ENCODE measurements at regions not wholly inside any gene's neighbourhood (a gene's known extent, or its start where the extent isn't known, plus 50 kb on each side); places are given as distances from the start of the nearest gene placed in this dataset.

- Histone ChIP-seq H3F3A (ENCODE audit: low read length, unreplicated experiment) (no peaks in the 10 kb centered on the region), H3K4me2 (ENCODE audit: low read length) (no peak overlapping the region), H4K20me1 (ENCODE audit: low read length) (no peaks in the 10 kb centered on the region), H3K4me1 (ENCODE audit: insufficient read depth, low read length) (no peaks in the 10 kb centered on the region), H3K9me3 (ENCODE audit: low read length) (no peaks in the 10 kb centered on the region), H3K4me3 (ENCODE audit: low read length) (no peak overlapping the region), H3K27me3 (ENCODE audit: low read length) (no peaks in the 10 kb centered on the region), H3K9ac (ENCODE audit: low read length) (no peak overlapping the region), H3K79me2 (ENCODE audit: low read length) (no peaks in the 10 kb centered on the region), H2AFZ (ENCODE audit: low read length) (no peak overlapping the region), H3K27ac (ENCODE audit: low read length) (no peak overlapping the region), H3K36me3 (ENCODE audit: low read depth, low read length) (no peaks in the 10 kb centered on the region), H3K9me2 (replicated peaks; ENCODE audit: low read length) (no peaks in the 10 kb centered on the region)
- BruUV-seq (replicated peaks): no TSS peak
- intact Hi-C loops (cut with micrococcal nuclease): no loop called here
- DNase-seq (no peak), ATAC-seq (no peak)
- ChIA-PET POLR2A (ENCODE audit: unreplicated experiment) (no interaction called here), CTCF (no interaction called here)
- TF ChIP-seq CTCF (conservative IDR thresholded peaks at IDR 0.05; ENCODE audit: low read depth, low read length) (no peak), EZH2 (IDR thresholded peaks at IDR 0.05; ENCODE audit: low read length, unreplicated experiment) (no peak), EZH2phosphoT487 (IDR thresholded peaks at IDR 0.05; ENCODE audit: borderline replicate concordance, low read length) (no peak)
These were observed 172.3 kb upstream of the IRX6 start for GRCh38 chr16:55151561-55152305.

- H3K36me3 ChIP-seq (ENCODE audit: low read depth, low read length): no peaks in the 10 kb centered on the region
- H3K27ac ChIP-seq (ENCODE audit: low read length): no peak overlapping the region
- no peaks in the 10 kb centered on the region for H4K20me1 ChIP-seq (ENCODE audit: low read length)
- H3K79me2 ChIP-seq (ENCODE audit: low read length): no peaks in the 10 kb centered on the region
- POLR2A ChIA-PET (ENCODE audit: unreplicated experiment): no interaction called here
- no peak for DNase-seq
- H2AFZ ChIP-seq (ENCODE audit: low read length): no peak overlapping the region
- H3K9ac ChIP-seq (ENCODE audit: low read length): no peak overlapping the region
- no peaks in the 10 kb centered on the region for H3K4me1 ChIP-seq (ENCODE audit: insufficient read depth, low read length)
- H3K9me2 ChIP-seq (replicated peaks; ENCODE audit: low read length): no peaks in the 10 kb centered on the region
- intact Hi-C loops (cut with micrococcal nuclease): no loop called here
- no peaks in the 10 kb centered on the region for H3F3A ChIP-seq (ENCODE audit: low read length, unreplicated experiment)
- no peak for ATAC-seq
- no TSS peak for BruUV-seq (replicated peaks)
- no peak overlapping the region for H3K4me3 ChIP-seq (ENCODE audit: low read length)
- no peak for TF ChIP-seq CTCF (conservative IDR thresholded peaks at IDR 0.05; ENCODE audit: low read depth, low read length)
- TF ChIP-seq EZH2 (IDR thresholded peaks at IDR 0.05; ENCODE audit: low read length, unreplicated experiment): no peak
- TF ChIP-seq EZH2phosphoT487 (IDR thresholded peaks at IDR 0.05; ENCODE audit: borderline replicate concordance, low read length): no peak
- no peaks in the 10 kb centered on the region for H3K27me3 ChIP-seq (ENCODE audit: low read length)
- no peaks in the 10 kb centered on the region for H3K9me3 ChIP-seq (ENCODE audit: low read length)
- CTCF ChIA-PET: no interaction called here
- no peak overlapping the region for H3K4me2 ChIP-seq (ENCODE audit: low read length)
These were observed 171.1 kb upstream of the IRX6 start for GRCh38 chr16:55152875-55153390.

- Histone ChIP-seq H3K4me2 (ENCODE audit: low read length) (no peak overlapping the region), H3K9ac (ENCODE audit: low read length) (no peak overlapping the region), H4K20me1 (ENCODE audit: low read length) (no peaks in the 10 kb centered on the region), H3K36me3 (ENCODE audit: low read depth, low read length) (no peaks in the 10 kb centered on the region), H3K9me2 (replicated peaks; ENCODE audit: low read length) (no peaks in the 10 kb centered on the region), H3K27ac (ENCODE audit: low read length) (no peak overlapping the region), H3F3A (ENCODE audit: low read length, unreplicated experiment) (no peaks in the 10 kb centered on the region), H3K4me1 (ENCODE audit: insufficient read depth, low read length) (no peaks in the 10 kb centered on the region), H2AFZ (ENCODE audit: low read length) (no peak overlapping the region), H3K27me3 (ENCODE audit: low read length) (no peaks in the 10 kb centered on the region), H3K9me3 (ENCODE audit: low read length) (no peaks in the 10 kb centered on the region), H3K79me2 (ENCODE audit: low read length) (no peaks in the 10 kb centered on the region), H3K4me3 (ENCODE audit: low read length) (no peak overlapping the region)
- BruUV-seq (replicated peaks): no TSS peak
- intact Hi-C loops (cut with micrococcal nuclease): no loop called here
- ATAC-seq (no peak), DNase-seq (no peak)
- ChIA-PET POLR2A (ENCODE audit: unreplicated experiment) (no interaction called here), CTCF (no interaction called here)
- no peak for TF ChIP-seq EZH2phosphoT487 (IDR thresholded peaks at IDR 0.05; ENCODE audit: borderline replicate concordance, low read length)
- no peak for TF ChIP-seq CTCF (conservative IDR thresholded peaks at IDR 0.05; ENCODE audit: low read depth, low read length)
- TF ChIP-seq EZH2 (IDR thresholded peaks at IDR 0.05; ENCODE audit: low read length, unreplicated experiment): no peak
These were observed 169.7 kb upstream of the IRX6 start for GRCh38 chr16:55154262-55154661.
